ENCODE measurements at regions not wholly inside any gene's neighbourhood (a gene's known extent, or its start where the extent isn't known, plus 50 kb on each side); places are given as distances from the start of the nearest gene placed in this dataset.

GRCh38 chr4:31545755-31546154, 825.6 kb downstream of the PCDH7 start:
- TF ChIP-seq POLR2A (IDR thresholded peaks at IDR 0.05) (no peak), CTCF (IDR thresholded peaks at IDR 0.05) (no peak), POLR2AphosphoS5 (IDR thresholded peaks at IDR 0.05) (no peak)
